HepG2 (cell line): ENCODE measurements at regions not wholly inside any gene's neighbourhood (a gene's known extent, or its start where the extent isn't known, plus 50 kb on each side); places are given as distances from the start of the nearest gene placed in this dataset.

Experiments used
- CEBPZ ChIP-seq: IDR thresholded peaks from 2 replicates; pipeline ENCODE4 v1.6.1; 2012; ENCODE audit warnings: low read length, improper control_type of control experiment
- FOXP4 ChIP-seq: sonication (generic); formaldehyde crosslinking; IDR thresholded peaks from 2 replicates; pipeline ENCODE4 v1.4.0; 2020; ENCODE audit warnings: missing genetic modification reagents
- ZSCAN9 ChIP-seq: IDR thresholded peaks from 2 replicates; pipeline ENCODE4 v1.6.1; 2016; ENCODE audit warnings: borderline replicate concordance

- no peak for TF ChIP-seq ZSCAN9 (CRISPR knock-in tag)
- no peak for TF ChIP-seq CEBPZ
- TF ChIP-seq FOXP4 (CRISPR knock-in tag), result no peak
Measured at GRCh38 chr12:98369581-98369980, 145.8 kb upstream of the TMPO start.
